Embryonic facial prominence (tissue), 1 donor: ENCODE measurements at regions not wholly inside any gene's neighbourhood (a gene's known extent, or its start where the extent isn't known, plus 50 kb on each side); places are given as distances from the start of the nearest gene placed in this dataset.

Experiments
- DNase-seq: peaks from one replicate; pipeline ENCODE4 v3.0.0-alpha.2; 2016; ENCODE audit errors: extremely low spot score

DNA sequence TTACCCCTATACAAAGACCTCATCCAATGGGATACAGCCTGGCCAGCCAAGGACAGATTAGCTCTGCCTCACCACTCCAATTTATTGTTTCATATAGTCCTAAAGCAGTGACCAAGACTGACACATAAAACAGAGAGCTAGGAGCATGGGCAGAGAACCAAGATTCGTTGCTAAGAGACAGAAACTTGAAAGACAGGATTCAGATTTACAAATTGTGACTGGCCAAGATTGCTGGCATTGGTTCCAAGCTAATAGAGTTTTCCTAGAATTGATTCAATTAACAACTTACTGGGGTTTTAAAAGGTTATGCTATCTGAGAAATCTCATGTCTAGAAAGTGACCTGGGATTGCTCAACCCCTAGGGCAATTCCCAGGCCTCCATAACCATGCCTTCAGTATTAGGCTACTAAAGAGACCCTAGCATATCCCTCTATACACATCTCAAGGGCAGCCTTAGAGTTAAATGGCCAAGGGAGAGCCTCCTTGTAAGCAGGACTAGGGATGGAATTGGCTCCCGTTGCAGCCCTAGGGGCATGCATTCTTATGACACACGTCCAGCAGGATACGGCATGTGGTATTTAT lies 75.6 kb downstream of the ICOS start:
- no peak for DNase-seq

DNA sequence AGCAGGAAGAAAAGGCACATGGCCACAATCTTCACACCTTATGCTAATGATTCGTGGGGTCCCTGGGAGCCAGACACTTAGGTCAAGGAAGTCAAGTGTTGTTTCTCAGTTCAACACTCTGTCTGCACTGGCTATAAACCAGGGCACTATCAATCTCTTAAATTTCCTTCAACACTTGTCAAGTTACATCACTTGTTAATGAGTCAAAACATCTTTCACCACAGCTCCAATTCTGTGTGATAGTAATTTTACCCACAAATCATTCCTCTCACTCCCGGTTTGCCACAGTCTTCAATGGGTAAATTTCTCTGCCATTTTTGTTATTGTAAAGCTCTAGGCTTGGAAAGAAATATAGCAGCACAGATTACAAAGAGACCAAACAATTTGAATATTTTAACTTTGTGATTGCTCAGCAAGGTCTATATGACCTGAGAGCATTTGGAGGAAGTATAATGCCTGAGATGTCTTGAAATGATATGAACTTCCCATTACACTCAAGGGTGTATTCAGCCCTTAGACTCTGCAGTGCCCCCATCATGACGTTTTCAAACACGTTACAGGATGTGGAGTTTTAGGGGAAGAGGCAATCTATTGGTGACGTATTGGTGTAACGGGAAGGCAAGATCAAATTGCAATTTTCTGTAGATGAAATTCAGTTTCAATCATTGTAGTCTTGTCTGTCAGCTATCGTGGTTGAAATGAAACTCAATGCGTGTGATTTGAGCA lies 78.7 kb downstream of the ICOS start:
- DNase-seq, result no peak

DNA sequence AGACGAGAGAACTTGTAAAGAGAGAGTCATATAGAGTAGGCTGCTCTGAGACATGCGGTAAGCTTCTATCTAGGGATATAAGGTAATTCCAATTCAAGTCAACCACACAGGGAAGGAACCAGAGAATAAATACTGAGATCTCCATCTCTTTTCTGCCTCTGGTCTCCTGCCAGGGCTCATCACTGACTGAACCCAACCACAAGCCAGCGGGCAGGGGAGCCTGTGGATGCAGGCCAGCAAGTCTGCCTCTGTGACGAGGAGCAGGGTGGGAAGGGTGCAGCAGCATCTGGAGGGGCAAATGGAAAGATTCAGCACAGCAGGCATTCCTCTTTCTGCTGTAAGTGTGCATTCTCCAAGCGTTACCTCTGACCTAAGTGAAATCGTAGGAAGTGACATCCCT lies 82.2 kb downstream of the ICOS start:
- no peak for DNase-seq

DNA sequence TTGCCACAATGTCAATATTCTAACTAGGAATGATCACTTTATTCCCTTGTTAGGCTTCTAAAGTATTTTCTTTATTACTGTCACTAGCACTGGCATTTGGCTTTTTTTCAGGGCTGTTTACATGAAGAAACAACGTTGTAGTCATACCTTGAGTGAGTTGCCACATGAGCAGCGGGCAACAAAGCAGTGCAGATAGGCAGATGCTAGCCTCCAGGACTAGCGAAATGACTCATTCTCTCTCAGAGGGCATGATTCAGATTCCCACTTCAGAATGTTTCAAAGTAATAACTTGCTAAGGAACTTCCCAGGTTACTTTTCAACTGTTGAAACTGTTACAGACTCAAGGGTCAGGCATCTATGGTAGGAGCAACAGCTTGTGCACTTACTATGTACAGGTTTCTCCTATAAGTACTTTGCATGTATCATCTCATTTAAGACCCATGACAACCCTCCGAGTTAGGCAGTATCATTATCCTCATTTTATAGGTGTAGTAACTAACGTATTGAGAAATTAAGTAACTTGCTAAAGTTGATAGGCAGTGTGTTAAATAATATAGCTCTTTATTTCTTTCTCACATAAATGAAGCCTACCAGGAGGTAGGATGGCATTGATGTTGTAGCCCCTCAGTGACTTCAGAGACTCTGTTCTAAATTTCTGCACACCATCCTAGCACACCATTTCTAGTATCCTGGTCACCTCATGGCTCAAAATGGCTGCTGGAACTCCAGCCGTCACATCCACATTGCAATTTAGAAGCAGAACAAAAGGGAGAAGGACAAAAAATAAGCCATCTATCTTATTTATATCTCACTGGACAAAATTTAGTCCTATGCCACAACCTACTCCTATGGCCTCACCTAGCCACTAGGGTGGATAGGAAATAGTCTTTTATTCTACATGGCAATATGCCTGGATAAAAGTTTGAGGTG lies 83.3 kb downstream of the ICOS start:
- DNase-seq, result no peak

DNA sequence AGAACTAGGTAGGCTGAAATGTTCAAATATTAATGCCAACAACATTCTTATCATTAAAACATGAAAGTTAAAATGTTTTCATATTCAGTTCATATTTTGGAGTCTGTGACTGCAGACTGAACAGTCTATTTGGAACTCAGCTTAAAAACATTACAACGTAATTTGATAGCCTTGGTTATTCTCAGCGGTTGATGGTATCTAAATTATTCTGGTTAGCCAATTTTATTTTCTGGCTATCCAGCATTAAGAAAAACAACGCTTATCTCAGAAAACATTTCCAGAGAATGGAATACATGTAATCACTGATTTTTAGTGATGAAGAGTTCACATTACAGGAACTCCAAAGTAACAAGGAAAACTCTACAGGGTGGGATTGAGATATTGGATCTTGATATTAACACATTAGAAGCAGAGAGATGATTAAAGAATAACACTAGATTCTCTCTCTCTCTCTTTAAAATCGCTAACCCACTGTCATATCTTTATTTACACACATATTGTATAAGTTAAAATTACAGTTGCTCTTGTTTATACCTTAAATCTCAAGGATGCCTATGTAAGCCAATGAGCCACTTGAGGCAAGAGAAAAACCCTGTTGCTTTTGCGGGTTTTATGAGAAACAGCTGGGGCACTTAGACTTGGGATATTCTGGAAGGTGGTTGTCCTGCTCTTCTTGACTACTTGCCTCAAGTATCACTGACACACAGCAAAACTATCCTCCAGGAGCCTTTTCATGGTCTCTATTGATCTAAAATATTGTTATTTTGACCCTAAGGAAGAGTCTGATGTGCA lies 84.9 kb downstream of the ICOS start:
- DNase-seq, result no peak

DNA sequence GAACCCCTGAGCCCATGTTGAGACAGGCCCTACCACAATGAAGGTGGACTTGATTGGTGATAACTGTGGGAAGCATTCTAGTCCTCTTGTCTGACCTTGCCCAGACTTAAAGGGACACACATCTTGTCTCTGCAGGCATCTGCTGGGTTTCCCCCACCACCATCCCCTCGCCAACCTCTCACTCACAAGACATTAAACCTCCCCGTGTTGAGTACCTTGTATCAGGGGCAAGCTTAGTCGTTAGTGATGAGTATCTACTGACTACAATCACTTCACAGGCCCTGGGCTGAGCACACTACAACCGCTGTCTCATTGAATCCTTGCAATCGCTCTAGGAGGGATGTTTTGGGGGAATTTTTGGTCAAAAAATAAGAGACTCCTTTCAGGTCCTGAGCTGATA lies 86.0 kb downstream of the ICOS start:
- DNase-seq, result no peak

DNA sequence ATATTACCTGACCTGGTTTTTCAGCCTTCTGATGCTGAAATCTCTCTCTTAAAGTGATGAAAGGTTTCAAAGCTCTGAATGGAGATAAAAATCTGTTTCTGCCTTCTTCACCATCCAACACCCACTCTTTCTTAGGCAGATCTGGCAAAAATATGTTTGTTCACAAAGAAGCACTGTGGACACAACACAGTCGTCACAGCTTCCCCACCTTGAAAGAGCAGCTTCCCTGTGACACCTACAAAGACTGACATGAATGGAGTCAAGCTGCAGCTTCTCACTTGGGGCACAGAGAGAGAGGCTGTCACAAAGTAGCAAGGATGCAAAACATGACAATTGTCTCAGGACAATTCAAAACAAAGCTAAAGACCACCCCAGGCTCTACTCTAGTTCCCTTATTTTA lies 86.5 kb downstream of the ICOS start:
- no peak for DNase-seq

DNA sequence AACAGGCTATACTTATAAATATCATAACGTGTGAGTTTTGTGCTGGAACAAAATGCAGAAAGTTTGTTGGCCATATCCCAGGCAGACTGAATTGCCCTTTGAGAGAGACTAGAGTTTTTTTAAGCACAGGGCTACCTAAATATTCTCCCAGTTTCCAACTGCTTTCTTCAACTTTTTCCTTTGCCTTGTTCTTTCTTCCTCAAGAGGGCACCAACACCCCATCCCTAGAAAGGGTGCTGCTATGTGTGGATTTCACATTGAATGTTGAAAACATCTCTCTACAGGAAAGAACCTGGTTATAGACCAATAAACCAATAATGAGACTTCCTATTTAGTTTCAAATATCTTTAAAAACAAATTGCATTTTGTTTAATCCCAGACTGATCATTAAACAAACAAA lies 87.9 kb downstream of the ICOS start:
- peak; percentile 69 for DNase-seq

DNA sequence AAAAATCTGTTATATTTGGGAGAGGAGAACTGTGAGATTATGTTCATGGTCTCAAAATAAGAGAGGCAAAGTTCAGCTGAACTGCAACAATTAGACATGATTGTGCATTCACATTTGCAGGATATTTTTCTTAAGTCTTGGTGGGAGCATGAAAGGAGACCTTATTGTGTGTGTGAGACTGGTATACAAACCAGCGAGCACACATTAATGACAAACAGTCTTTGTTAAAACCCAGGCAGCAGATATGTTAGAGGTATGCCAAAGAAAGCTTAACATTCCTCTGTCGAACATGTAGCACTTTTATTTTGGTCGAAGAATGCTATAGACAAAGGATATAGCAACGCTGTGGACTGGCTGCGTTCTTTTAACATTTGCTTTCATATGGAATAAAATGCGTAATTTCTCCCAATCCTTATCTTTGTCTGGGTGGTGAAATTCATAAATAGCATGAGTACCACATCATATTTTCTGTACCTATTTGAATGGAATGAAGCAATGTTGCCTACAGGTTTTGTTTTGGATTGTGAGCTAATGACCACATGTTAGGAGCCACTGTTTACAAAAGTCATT lies 88.4 kb downstream of the ICOS start:
- DNase-seq, result no peak

DNA sequence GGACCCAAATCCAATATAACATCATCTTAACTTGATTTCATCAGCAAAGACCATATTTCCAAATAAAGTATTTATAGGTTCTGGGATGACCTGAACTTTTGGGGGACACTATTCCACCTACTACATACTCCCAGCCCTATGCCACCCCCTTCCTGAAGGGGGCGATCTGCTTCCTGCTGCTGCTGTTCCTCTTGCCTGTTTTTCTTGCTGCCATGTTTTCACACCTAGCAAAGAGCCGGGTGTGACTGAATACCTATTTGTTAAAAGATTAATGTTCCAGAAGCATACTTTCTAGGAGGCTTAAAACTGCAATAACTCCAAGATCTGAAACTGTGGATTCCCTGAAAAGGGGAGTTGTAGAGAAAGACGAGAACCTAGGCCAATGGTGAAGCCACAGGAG lies 89.7 kb downstream of the ICOS start:
- DNase-seq, result no peak

DNA sequence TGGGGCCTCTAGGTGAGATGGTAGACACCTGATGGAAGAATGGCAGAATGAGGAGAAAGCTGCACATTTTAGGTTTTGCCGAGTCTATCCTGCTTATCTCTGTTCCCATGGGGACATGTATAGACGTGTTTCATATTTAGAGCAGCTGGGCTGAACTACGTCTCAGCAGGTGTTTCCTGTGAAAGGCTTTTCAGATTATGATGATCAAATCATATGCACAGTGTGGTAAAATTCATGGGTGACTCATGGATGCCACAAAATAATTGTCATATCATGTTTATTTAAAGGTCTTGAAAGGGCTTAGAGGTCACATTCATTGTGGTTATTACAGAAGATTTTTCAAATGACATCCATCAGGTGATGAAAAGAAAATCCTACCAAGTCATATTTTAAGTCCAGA lies 90.5 kb downstream of the ICOS start:
- no peak for DNase-seq

DNA sequence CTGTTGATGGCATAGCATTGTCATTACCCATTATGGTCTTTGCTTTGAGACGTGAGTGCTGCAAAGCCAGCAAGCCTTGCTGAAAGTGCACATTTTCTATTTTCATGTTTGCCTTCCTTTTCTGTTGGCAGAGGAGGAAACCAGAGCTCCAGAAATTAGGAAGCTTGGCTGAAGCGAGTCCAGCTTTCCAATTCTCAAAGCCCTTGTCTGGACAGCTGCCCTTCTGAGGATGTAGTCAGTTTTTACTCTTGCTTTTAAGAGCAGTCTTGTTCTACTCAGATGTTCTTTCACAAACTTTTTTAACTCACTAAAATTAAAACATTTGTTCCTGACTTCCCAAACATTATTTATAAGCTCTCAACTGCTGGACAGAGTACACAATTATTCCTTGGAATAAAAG lies 93.8 kb downstream of the ICOS start:
- no peak for DNase-seq

DNA sequence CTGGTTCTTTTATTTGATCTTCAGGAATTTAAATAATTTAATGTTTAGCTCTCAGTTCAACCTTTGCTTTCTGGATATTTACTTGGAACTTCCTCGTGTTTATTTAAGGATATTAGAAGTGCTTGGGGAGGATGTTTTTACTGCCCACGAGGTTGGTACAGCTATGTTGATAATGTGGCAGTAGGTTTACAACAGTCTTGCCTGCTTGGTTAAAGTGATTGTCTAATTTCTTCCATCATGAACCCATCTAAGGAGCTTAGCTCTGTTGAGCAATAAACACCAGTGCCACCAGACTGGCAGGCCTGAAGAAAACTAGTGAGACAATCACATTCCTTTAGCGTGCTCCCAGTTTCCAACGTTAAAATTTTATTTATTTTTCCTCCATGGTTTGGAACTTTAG lies 94.5 kb downstream of the ICOS start:
- no peak for DNase-seq

DNA sequence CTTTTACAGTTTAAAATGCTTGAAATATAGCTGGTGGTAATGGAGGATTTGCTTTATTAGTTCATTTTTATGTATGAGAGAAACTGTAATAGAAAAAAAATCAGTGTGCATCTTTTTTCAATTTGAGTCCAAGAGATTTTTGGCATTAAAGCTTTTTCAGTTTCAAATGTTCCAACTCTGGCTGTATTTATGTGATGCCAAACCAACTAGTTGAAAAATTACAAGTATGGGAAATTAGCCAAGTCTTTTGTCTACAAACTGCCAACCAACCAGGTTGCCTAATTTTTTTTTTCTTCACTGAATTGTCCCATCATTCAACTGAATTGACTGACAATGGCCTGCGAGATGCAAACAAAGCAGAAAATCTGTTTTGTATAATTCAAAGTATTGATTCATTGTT lies 95.7 kb downstream of the ICOS start:
- no peak for DNase-seq

DNA sequence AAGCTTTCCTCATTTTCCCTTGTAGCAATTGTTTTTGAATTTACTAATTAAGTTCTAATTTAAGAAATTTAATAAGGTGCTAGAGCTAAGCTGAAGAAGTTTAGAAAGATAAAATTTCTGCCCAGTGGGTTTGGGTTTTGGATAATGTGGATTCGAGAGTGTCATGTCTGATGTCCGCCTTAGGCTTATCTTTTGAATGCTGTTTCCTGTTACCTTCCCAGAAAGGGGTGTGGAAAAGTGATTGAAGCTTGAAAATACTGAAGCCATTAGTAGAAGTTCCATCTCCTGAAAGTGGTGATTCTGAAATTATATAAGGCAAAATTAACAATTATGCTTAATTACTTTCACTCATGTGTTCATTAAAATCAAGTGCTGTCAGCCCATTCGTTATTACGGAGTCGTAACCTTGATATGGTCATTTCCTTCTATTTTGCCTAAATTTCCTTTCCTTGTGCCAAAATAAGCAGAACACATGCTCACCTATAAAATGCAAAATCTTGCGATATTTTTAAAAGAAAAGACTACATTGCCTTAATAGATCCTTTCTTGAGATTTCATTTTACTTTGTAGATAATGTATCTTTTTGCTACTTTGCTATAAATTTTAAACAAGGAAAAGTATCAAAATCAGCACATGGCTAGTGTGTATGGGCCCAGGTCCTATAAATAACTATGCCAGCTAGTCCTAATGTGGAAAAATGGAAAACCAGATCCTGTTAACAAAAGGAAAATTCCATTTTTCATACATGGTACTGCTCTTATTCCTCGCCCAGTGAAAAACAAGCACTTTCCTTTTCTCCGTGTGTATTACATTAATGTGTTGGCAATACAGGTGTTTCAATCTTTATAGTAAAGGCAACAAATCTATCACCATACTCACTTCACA lies 97.3 kb downstream of the ICOS start:
- DNase-seq, result no peak

DNA sequence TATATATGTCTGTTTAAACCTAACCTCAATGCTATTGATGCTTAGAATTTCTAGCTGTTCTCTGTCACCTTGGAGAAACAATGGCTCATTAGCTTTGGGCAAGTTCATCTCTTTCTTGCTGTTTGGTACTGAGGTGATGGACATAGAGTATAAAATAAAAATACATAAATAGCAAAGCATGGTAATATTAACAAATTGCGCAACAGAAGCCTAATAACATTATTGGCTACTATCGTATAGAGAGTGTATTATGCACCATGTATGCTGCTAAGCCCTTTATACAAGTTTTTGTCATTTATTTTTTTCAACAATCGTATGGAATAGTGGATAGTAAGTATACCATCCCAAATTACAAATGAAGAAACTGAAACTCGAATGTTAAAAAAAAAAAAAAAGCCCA lies 100.1 kb downstream of the ICOS start:
- DNase-seq, result no peak

DNA sequence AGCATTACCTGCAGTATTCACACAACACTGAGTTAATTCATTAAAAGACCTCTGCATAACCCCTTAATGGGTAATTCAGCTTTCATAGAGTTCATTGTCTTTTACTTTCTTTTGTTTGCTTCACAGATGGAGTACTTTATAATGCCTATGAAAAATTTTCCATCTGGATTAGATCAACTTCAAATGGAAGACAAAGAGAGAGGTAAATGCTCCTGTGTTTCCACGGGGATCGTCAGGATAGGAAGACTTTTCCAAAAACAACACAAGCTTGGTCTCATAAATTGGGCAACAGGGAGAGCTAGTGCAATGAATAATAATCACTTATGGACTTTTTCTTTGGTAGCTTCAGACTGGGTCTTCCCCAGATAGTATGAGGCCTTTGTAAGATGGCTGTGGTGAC lies 100.7 kb downstream of the ICOS start:
- no peak for DNase-seq

DNA sequence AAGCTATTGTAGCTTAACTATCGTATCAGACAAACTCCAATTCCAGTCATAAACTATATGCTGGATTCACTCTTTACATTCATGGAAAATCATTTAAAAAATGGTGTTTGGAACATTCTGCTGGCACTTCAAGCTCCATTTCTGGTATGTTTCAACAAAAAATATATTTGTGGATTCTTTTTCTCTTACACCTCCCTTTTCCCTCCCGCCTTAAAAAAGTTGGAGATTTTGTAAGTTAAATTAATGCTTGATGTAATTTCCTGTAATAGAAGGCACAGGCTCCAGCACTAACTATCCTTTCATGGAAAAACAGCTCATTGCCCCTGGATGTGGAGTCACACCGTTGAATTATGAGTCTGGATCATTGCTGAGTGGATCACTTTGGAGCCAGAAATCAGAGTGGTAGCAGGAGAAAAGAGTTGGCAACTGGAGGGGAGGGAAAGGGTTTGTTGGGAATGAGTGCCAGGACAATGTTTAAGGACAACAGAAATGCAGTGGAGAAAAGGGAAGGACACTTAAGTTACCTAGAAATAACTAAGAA lies 102.8 kb downstream of the ICOS start:
- DNase-seq, result no peak

DNA sequence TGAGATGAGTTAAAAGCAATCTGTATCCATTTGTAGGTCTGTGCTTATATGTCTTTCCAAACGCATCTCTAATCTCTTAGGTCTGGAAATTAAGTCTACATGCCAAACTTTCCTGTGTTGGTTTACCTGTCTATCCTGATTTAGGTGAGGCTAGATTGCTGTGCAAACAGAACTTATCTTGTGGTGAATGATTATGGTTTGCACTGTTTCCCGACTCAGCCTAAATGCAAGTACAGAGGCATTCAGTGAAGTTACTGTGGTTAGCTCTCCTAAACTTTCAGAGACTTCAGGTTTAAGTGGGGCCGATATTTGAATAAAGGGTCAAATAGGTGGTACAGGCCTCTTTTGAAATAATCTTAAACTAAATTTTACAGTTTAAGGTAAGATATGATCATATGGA lies 103.5 kb downstream of the ICOS start:
- no peak for DNase-seq

DNA sequence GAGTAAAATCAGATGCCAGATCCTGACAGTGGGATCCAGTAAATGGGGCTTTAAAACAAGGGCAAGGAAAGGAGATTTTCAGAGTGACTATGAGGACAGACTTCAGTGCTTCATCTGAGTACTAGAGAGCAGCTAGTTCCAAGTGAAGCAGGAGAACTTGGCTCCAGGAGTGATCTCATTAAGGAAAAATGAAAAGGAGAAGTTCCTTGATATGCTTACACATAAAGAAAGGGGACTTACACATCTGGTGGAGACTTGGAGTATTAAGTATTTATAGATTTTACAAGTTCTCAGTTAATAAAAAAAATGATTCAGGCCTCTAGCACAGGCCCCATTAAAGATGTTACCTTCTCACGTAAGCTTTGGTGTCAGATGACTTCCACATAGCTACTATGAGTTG lies 105.8 kb downstream of the ICOS start:
- DNase-seq, result no peak
